ENCODE measurements at regions not wholly inside any gene's neighbourhood (a gene's known extent, or its start where the extent isn't known, plus 50 kb on each side); places are given as distances from the start of the nearest gene placed in this dataset.
"Not testable (repeated sequence)": the region's sequence is repeated elsewhere in the genome, so short reads cannot be mapped to it uniquely, and the experiment has no call there.

GRCh38 chr5:8729437-8729836, 816.4 kb downstream of the SEMA5A start:
- Histone ChIP-seq H3K27me3 (no peaks in the 10 kb centered on the region), H3K27ac (no peak overlapping the region), H3K9me3 (peaks cover 0 to 4% (median 0%) of the 10 kb centered on the region in 4 donors), H3K4me1 (no peaks in the 10 kb centered on the region), H3K4me3 (no peak overlapping the region), H3K36me3 (no peaks in the 10 kb centered on the region)
- WGBS, 2 donors: 42 to 68% methylated on average over 1 of the region's 1 CpG
- DNase-seq: no peak
- intact Hi-C loops (cut with DNase I): no loop called here
- TF ChIP-seq POLR2AphosphoS5 (IDR thresholded peaks at IDR 0.05) (no peak), EP300 (IDR thresholded peaks at IDR 0.05) (no peak), CTCF (IDR thresholded peaks at IDR 0.05) (no peak), POLR2A (IDR thresholded peaks at IDR 0.05) (no peak)

- H3K27ac ChIP-seq: no peak overlapping the region
- no peak for DNase-seq
- H3K36me3 ChIP-seq: no peaks in the 10 kb centered on the region
- no peak for TF ChIP-seq POLR2A (IDR thresholded peaks at IDR 0.05)
- TF ChIP-seq CTCF (IDR thresholded peaks at IDR 0.05): no peak
- TF ChIP-seq EP300 (IDR thresholded peaks at IDR 0.05): no peak
- no peak for TF ChIP-seq POLR2AphosphoS5 (IDR thresholded peaks at IDR 0.05)
- no peaks in the 10 kb centered on the region for H3K4me1 ChIP-seq
- peaks cover 0 to 4% (median 0%) of the 10 kb centered on the region in 4 donors for H3K9me3 ChIP-seq
- intact Hi-C loops (cut with DNase I): no loop called here
- 80 to 86% methylated on average over 2 of the region's 2 CpGs for WGBS, 2 donors
- no peak overlapping the region for H3K4me3 ChIP-seq
- H3K27me3 ChIP-seq: no peaks in the 10 kb centered on the region
These were observed 815.7 kb downstream of the SEMA5A start for GRCh38 chr5:8730194-8730593.

GRCh38 chr5:8731110-8731509, 814.8 kb downstream of the SEMA5A start:
- intact Hi-C loops (cut with DNase I); DNase-seq: not testable (repeated sequence)
- WGBS, 2 donors: 74 to 93% methylated on average over 4 to 7 of the region's 7 CpGs

GRCh38 chr5:8740595-8740994, 805.3 kb downstream of the SEMA5A start:
- DNase-seq: no peak
- intact Hi-C loops (cut with DNase I): no loop called here
- no peaks in the 10 kb centered on the region for H3K9me3 ChIP-seq
- no peak overlapping the region for H3K4me3 ChIP-seq
- no peaks in the 10 kb centered on the region for H3K27me3 ChIP-seq
- H3K4me1 ChIP-seq: no peaks in the 10 kb centered on the region
- no peaks in the 10 kb centered on the region for H3K36me3 ChIP-seq
- no peak for TF ChIP-seq POLR2A (IDR thresholded peaks at IDR 0.05)
- no peak for TF ChIP-seq CTCF (IDR thresholded peaks at IDR 0.05)
- no peak for TF ChIP-seq POLR2AphosphoS5 (IDR thresholded peaks at IDR 0.05)
- no peak for TF ChIP-seq EP300 (IDR thresholded peaks at IDR 0.05)
- no peak overlapping the region for H3K27ac ChIP-seq
- WGBS, 2 donors: 76 to 78% methylated on average over 7 of the region's 7 CpGs

More at GRCh38 chr5:8731110-8731509, 814.8 kb downstream of the SEMA5A start:
- not testable (repeated sequence) for H3K4me3 ChIP-seq, H3K27me3 ChIP-seq, H3K36me3 ChIP-seq, H3K4me1 ChIP-seq, H3K27ac ChIP-seq, H3K9me3 ChIP-seq

- no peaks in the 10 kb centered on the region for H3K9me3 ChIP-seq
- WGBS, 2 donors: 95 to 96% methylated on average over 2 of the region's 2 CpGs
- no peak for TF ChIP-seq CTCF (IDR thresholded peaks at IDR 0.05)
- TF ChIP-seq POLR2A (IDR thresholded peaks at IDR 0.05): no peak
- no peak for TF ChIP-seq POLR2AphosphoS5 (IDR thresholded peaks at IDR 0.05)
- TF ChIP-seq EP300 (IDR thresholded peaks at IDR 0.05): no peak
- H3K4me3 ChIP-seq: no peak overlapping the region
- intact Hi-C loops (cut with DNase I): no loop called here
- H3K4me1 ChIP-seq: no peaks in the 10 kb centered on the region
- DNase-seq: no peak
- no peak overlapping the region for H3K27ac ChIP-seq
- no peaks in the 10 kb centered on the region for H3K36me3 ChIP-seq
- H3K27me3 ChIP-seq: no peaks in the 10 kb centered on the region
These were observed 796.3 kb downstream of the SEMA5A start for GRCh38 chr5:8749556-8749955.
